Amniotic epithelial cell (primary cell): ENCODE measurements at regions not wholly inside any gene's neighbourhood (a gene's known extent, or its start where the extent isn't known, plus 50 kb on each side); places are given as distances from the start of the nearest gene placed in this dataset.

ENCODE experiments used
- DNase-seq: peaks from one replicate; pipeline ENCODE4 v3.0.0-alpha.2; 2010; ENCODE audit warnings: low read depth

- no peak for DNase-seq
Observed at GRCh38 chr22:49260681-49261580, 566.7 kb downstream of the BRD1 start.

GRCh38 chr22:49259839-49260615 is 567.6 kb downstream of the BRD1 start:
- DNase-seq, result no peak

GRCh38 chr22:49258107-49259010 is 569.3 kb downstream of the BRD1 start:
- no peak for DNase-seq

GRCh38 chr22:49257551-49257961 is 570.1 kb downstream of the BRD1 start:
- DNase-seq, result no peak

- no peak for DNase-seq
Observed at GRCh38 chr22:49255741-49256318, 571.8 kb downstream of the BRD1 start.

- no peak for DNase-seq
Observed at GRCh38 chr22:49255154-49255553, 572.5 kb downstream of the BRD1 start.

GRCh38 chr22:49253656-49254055 is 574.0 kb downstream of the BRD1 start:
- no peak for DNase-seq

- no peak for DNase-seq
Observed at GRCh38 chr22:49251371-49251770, 576.3 kb downstream of the BRD1 start.

- no peak for DNase-seq
Observed at GRCh38 chr22:49247194-49247924, 580.3 kb downstream of the BRD1 start.

- no peak for DNase-seq
Observed at GRCh38 chr22:49244466-49245420, 582.9 kb downstream of the BRD1 start.

GRCh38 chr22:49243965-49244364 is 583.7 kb downstream of the BRD1 start:
- DNase-seq, result no peak

- DNase-seq, result no peak
Observed at GRCh38 chr22:49243335-49243734, 584.3 kb downstream of the BRD1 start.

- no peak for DNase-seq
Observed at GRCh38 chr22:49242480-49242879, 585.2 kb downstream of the BRD1 start.

GRCh38 chr22:49241174-49241851 is 586.4 kb downstream of the BRD1 start:
- DNase-seq, result no peak

- no peak for DNase-seq
Observed at GRCh38 chr22:49240472-49240871, 587.2 kb downstream of the BRD1 start.

GRCh38 chr22:49240016-49240380 is 587.7 kb downstream of the BRD1 start:
- no peak for DNase-seq

- no peak for DNase-seq
Observed at GRCh38 chr22:49239264-49240015, 588.2 kb downstream of the BRD1 start.
